Activated effector memory CD4-positive, alpha-beta T cell treated with anti-CD3 and anti-CD28 coated beads, Interleukin-2, amount 50 U/mL, for 16 hours (primary cell): ENCODE measurements at regions not wholly inside any gene's neighbourhood (a gene's known extent, or its start where the extent isn't known, plus 50 kb on each side); places are given as distances from the start of the nearest gene placed in this dataset.

Experiments
- DNase-seq: peaks from one replicate; pipeline ENCODE4 v3.0.0-alpha.2; 2020

GRCh38 chr2:128451084-128452023 lies 132.7 kb upstream of the HS6ST1 start:
- DNase-seq: peak; percentile 50

GRCh38 chr2:128452024-128452411 lies 133.3 kb upstream of the HS6ST1 start:
- no peak for DNase-seq

- peak; percentile 48 for DNase-seq
Measured at GRCh38 chr2:128452536-128453530, 134.2 kb upstream of the HS6ST1 start.

GRCh38 chr2:128454980-128455720 lies 136.5 kb upstream of the HS6ST1 start:
- DNase-seq: peak; percentile 36

DNA sequence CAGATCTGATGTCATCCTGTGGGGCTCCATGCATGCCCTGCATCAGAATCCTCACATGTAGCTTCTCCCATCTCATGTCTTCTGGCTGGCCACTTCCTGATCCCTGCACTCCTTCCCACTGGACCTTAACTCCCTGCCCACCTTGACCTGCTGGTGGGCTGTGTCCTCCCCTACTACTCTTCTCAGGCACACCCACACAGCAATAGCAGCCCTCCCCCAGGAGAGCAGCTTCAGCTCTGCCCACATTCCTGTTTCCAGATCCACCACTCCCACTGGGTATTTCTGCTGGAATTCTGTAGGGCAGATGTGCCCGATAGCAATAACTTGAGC lies 137.0 kb upstream of the HS6ST1 start:
- peak; percentile 21 for DNase-seq

DNA sequence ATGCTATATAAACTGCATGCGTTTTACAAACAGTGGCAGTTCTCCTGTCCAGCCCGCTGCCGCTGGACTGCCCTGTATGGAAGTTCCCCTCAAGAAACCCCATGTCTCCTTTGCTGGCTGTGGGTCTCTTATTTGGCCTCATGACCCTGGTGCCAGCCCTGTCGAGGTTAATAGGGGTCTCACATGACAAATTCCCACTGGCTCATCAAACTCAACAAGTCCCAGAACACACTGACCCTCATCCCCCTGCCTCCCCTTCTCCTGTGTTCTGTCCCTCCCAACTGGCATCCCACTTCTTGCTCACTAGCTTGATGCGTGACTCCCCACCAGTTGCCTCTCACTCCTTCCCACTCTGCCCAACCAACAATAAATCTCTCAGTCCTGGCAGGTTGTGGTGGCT lies 137.6 kb upstream of the HS6ST1 start:
- peak; percentile 46 for DNase-seq

DNA sequence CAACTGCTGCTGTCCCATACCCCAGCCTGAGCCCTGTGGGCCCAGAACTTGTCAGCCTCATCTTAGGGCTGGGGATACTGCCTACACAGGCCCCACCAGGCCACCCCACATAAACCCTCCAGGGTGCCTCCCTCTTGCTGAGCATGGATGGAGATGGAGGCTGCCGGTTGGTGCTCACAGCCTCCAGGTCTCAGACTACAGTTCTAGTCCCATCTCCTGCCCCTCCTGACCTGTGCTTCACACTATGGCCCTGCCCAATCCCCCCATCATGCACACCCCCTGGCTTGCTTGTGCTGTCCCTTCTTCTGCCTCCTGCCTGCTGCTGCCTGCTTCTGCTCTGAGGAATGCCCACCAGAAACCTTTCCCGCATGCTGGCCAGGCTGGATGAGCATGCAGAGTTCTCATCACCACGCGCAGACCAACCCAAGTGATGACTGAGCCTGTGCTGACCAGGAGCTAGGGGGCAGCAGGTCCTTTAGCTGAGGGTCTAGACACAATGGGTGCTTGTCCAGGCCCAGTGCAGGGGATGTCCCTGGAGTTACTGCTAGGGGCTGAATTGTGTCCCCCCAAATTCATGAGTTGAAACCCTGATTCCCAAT lies 138.4 kb upstream of the HS6ST1 start:
- peak; percentile 38 for DNase-seq

DNA sequence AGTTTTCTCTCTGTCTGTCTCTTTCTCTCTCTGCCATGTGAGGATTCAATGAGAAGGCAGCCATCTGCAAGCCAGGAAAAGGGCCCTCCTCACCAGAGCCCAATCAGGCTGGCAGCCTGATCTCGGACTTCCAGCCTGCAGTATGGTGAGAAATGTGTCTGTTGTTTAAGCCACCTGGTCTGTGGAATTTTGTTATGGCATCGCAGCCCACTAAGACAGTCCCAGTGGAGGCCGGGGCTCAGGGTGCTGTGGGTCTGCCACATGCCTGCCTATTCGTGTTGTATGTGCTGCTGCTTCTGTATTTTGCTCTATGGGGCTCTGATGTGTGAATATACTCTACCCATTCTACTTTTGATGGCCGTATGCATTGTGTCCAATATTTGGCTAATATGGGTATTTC lies 139.0 kb upstream of the HS6ST1 start:
- DNase-seq: peak; percentile 3

GRCh38 chr2:128458505-128458904 lies 139.8 kb upstream of the HS6ST1 start:
- DNase-seq: no peak

DNA sequence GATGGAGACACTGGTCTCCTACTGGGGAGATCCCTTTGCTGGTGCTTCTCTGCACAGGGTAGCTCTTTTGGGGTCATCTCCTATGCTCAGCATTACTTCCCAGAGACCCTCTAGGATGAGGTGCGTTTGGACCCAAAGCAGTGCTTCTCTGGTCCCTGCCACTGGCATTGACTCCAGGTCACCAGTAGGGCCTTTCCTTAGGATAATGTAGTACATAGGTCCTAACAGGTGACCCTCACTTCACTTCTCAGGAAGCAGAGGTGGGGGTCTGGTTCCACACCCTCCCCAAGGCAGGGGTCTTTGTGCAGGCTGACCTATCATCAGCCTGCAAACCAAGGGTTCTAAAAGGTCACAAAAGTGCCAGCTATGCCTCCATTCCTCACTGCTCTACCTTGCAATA lies 145.8 kb upstream of the HS6ST1 start:
- no peak for DNase-seq

DNA sequence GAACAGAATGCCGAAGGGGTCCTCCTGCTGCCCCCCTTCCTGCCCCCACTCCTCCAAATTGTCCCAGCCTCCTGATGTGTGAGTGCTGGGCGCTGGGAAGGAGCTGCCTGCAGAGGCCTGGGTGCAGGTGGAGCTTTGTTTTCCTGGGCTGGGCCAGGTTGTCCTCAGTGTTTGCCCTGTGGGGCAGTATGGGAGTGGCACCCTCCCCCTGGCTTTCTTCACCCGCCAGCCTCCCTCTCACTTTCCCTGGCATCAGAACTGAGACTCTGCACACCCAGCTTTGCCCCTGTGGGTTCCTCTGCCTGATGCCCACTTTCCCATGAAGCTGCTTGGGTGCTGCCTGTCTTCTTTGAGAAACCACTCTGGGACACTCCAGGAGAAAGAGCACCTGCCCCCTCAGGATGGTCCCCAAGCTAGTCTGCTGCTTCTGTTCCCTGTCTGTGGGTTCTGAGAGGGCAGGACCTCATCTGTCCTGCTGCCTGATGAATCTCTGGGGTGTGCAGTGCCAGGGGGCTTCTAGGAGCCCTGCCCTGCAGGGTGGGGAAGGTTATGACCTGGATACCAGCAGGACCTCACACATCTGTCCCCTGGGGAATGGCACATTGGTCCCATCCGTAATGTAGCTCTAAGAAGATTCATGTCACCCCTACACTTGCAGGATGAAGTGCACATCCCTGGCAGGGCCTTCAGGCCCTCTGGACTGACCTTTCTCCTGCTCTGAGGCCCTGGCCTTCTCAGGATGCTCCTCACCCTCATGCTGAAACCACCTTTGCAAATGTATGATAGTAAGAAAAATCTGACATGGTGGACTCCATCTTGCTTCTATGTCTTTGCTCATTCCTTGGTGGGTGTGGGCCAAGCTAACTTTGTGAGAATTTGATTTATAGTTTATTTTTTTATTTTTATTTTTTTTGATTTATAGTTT lies 146.8 kb upstream of the HS6ST1 start:
- DNase-seq: no peak

DNA sequence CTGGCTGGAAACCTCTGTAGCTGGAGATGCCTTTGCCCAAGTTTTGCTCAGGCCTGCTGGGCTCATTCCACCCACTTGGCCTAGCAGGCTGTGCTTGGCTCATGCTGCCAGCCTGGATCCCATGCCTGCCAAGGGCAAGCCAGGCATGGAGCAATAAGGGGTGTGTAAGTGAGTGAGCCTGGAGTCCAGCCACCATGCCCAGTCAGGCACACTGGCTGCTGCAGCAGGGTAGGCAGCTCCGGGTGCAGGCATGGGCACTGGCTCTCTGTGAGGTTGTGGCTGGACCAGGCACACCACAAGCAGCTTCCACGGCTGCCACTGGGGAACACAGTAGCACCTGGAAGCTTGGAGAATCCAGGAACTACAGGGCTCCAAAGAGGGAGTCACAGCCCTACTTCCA lies 147.7 kb upstream of the HS6ST1 start:
- DNase-seq: no peak

- no peak for DNase-seq
Measured at GRCh38 chr2:128466776-128467175, 148.1 kb upstream of the HS6ST1 start.

- no peak for DNase-seq
Measured at GRCh38 chr2:128467321-128467969, 148.8 kb upstream of the HS6ST1 start.

DNA sequence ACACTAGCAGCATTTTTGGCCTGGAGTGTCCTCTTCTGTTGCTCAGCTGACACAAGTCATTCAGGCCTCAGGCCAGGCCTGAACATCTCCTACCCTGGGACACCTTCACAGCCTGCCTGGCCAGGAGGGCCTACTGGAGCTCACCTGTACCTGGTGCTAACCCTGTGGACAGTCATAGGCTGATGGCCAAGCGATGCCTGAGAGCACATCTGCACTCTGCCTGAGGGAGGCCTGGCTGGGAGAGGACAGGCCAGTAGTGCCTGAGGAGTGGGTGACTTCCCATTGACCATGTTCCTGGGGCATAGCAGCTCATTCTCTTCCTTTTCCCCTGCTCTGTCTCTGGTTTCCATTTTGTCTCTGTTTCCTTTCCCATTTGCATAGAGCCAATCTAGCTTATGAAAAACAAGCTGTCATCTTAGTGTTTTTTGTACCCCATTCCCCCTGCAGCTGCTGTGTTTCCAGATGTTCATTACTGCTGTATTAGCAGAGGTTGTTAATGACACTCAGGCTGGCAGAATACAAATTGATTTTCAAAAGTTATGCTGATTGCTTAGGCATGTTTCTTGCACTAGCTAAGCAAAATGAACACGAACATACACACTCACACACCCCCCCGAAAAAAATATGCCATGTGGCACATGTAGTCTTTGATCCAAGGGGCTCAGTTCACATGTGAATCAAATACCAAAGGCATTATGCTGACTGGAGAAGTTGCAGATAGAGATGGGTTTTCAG lies 149.7 kb upstream of the HS6ST1 start:
- DNase-seq: no peak

- no peak for DNase-seq
Measured at GRCh38 chr2:128469203-128469602, 150.5 kb upstream of the HS6ST1 start.

DNA sequence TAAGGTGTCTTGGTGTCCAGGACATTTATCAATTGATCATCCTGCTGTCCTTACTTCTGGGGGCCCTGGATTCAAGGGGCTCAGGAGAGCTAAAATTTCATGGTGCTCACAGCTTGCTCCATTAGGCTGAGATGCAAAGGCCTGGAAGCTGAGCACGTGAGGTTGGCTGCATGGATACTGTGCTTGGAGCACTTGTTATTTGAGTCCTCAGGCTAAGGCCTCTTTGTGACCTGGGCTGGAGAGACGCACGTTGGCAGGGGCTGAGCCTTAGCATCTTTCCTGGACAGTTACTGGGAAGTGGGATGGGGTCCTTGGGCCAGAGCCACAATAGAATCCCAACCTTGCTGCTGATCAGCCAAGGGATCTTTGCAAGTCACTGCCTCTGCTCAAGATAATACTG lies 151.2 kb upstream of the HS6ST1 start:
- DNase-seq: no peak

DNA sequence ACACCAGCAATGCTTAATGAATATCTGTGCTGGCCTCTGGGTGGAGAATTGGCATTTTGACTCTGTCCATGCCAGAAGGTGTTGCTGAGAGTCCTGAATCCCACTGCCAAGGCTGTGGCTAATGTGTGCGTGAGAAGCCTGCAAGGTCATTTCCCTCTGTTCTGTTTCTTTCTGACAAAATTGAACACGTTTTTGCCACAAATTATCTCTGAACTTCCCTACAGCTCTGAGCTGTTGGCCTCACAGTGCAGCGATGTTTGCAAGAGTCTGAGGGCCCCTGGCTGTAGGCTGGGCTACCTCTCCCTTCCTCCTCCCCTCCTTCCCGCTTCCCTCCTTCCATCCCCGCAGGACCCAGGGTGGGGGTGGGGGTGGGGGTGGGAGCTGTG lies 154.1 kb upstream of the HS6ST1 start:
- DNase-seq: no peak

DNA sequence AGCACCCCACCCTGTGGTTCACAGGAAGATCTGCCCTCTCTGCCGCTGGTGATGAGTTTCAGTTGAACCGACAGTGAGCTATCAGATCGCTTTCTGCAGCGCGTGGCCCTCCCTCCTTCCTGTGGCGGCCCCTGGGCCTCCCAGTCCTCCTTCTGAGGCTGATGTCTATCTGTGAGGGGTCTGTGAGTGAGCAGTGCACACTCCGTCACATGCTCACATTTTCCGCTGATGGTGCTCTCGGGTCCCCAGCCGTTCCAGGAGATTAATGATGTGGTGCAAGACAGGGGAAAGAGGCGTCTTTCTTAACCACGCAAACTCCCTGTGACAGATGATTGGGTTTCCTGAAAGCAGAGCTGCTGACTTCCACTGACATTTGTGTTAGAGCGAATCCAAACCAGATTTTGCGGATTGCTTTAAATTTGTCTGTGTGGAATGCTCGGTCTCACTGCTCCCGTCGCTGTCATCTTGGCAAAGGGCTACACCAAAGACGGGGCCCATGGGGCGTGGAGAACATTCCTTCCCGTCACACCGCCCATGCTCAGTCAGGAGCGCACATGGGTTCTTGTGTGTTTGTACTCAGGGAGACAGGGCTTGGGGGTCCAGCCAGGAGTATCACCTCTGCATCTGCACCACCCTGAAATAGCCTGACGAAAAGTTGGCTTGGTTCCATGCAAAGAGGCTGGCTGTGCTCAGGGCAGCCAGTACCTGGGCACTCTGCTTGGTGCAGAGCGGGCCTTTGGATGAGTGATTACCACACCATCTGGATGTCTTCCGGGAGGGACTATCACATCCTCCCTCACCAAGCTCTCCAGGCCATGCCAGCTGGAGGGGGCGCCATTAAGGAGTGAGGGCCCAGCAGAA lies 154.7 kb upstream of the HS6ST1 start:
- peak; percentile 68 for DNase-seq
